GM19238 (cell line): ENCODE measurements at regions not wholly inside any gene's neighbourhood (a gene's known extent, or its start where the extent isn't known, plus 50 kb on each side); places are given as distances from the start of the nearest gene placed in this dataset.

Source experiments
- DNase-seq: peaks from one replicate; pipeline ENCODE4 v3.0.0; 2011; ENCODE audit warnings: low spot score; ENCODE audit not compliant: insufficient read length

DNA sequence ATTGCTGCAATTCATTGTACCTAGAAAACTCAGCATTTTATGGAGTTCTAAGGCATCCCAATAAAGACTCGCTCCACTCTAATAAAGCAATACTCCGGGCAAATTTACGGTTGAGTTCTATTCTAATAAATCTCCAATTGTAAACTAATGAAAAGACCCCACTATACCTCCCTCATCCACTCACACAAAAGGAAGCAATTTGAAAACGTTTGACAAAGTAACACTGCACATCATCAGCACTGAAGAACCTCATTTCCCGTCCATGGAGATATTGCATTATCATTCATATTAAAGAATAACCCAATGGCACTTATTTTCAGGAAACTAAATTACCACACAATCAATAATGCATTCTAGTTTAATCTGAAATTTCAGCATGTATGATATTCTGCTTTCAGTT is 111.0 kb upstream of the LMO3 start:
- DNase-seq = no peak

DNA sequence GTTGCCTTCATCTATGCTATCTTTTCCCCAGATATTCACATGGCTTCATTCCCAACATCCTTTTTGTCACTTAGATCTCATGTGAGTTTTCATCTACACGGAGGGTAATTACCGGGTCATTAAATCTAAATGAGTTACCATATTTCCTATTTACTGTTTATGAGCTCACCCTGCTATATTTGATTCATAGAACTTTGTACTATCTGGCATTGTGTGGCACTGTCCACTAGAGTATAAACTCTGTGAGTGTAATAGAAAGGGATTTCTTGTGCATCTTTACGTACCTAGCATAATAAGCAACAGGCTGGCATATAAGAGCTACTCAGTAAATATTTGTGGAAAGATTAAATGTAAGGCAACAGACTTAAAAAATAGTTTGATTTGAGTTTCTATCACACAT is 86.1 kb upstream of the LMO3 start:
- DNase-seq = no peak

DNA sequence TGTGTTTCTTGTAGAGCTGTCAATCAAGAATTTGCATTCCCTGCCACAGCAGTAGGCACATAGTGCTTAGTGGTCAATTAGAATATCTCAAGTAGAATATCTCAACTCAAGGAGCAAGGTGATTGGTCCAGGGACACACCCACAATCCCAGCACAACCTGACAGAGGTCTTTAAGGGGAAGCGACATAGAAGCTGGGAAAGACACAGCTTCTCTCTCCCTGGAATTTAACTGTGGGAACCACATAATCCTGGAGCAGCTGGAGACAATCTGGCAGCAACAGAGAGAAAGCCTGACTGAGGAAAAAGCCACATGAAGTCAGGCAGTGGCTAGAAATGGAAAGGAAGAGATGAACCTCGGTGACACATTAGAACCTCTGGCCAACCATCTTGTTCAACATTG is 85.7 kb upstream of the LMO3 start:
- DNase-seq = no peak

DNA sequence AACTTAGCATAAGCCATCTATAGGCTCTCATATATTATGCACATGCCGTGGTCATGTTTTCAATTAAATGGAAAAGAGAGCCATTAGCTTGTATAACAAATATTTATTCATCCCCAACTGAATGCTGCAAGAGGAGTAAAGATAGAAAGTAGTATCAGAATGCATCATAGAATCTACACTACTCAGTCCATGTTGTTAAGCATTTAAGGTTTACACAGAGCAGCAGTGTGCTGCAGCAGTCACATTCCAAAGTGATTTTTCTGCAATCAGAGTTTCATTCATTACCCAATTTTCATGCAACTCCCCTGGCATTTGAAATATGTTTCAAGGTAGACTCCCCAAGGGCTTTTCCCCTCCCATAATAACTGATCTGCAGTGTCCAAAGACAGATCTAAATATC is 82.2 kb upstream of the LMO3 start:
- DNase-seq = no peak

DNA sequence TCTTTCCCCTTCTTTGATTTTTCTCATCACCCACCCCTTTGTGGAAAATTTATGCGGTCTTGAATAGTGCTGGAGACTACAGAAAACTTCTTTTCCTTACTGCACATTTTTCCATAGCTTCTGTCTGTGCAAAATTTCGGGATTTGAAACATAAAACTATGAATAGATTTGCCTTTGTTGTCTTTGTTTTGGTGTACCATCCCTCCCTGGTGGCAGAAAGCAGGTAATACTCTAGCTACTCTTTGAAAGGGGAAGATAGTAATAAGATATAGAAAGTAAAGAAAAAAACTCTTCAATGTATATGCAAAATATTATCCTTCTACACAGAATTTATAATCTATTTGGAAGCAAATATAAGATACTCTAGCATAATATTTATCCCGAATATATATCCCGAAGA is 79.1 kb upstream of the LMO3 start:
- DNase-seq = no peak

DNA sequence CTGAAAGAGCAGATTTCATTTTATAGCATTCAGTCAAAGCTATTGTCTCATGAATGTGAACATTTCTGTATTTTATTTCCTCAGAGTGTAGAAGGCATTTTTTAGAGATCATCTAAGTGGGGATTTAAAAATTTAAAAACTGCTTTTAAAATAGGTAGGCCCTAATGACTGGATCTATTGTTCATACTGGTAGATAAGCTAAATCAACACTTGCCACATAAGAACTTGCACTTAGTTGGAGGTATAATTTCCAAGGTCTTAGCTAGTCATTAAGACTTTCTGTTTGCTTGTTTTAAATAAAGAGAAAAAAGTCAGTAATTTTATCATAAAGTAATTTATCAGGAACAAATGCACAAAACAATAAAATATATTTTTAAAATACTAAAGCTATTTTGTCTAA is 75.2 kb upstream of the LMO3 start:
- DNase-seq = no peak

DNA sequence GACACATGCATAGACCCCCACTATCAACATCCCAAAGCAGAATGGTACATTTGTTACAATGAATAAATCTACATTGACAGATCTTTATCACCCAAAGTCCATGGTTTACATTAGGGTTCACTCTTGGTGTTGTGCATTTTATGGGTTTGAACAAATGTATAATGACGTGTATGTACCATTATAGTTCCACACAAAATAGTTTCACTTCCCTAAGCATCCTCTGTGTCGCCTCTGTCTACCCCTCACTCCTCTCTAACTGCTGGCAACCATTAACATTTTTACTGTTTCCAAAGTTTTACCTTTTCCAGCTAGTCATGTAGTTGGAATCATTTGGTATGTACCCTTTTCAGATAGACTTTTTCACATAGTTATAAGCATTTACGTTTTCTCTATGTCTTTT is 69.5 kb upstream of the LMO3 start:
- DNase-seq = no peak

DNA sequence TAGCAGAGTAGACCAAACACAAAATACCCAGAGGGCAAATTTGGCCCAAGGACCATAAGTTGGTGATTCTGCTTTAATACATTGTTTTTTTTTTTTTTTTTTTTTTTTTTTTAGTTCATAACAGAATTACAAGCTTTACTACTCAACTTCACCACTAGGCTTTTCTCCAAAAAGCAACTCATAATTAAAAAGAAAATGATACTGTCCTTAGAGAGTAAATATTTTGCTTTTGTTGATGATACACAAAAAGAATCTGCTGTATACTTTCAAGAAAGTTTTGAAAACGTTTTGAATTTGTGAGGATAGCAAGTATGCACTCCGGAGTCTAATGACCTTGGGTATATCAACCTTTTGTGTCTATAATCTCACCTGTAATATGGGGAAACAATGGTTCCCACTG is 68.9 kb upstream of the LMO3 start:
- DNase-seq = no peak

DNA sequence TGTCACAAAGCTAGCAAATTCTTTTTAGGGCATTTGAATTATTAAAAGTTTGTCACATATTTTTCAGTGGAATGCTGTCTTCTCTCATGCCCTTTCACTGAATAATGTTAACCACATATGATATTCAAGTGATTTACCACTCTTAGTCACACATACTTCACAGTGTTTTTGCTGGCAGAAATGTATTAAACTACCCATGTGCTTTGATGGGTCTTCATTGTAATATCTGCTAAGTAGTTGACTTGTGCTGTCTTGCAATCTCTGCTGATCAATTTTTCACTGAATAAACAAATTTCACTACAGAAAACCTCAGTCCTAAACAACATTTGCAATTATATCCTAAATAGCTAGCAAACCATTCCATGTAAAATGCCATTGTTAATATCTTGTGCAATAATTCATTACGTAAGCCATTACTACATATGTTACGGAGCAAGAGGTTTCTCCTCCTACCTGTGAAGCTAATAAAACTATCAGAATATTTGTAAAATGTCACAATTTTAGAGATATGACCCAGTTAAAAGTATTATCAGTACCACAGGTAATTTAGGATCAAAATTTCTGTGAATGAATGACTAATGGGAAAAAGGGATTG is 64.6 kb upstream of the LMO3 start:
- no peak for DNase-seq

DNA sequence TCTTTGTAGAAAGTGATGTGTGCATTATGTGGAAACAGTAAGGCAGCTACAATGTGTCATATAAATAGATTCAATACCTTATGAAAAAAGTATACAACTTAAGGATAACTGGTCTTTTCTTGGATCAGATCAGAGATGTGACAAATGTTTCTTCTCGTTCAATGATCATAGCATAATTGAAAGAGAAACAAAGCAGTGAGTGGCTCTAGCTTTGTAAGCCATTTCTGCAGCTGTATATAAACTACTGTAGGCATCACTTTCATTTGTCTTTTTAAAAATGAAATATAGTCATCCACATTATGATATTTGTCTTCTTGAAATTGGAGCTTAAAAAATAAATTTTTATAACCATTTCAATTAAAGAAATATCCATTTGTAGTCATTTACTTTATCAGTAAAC is 63.8 kb upstream of the LMO3 start:
- DNase-seq = no peak

DNA sequence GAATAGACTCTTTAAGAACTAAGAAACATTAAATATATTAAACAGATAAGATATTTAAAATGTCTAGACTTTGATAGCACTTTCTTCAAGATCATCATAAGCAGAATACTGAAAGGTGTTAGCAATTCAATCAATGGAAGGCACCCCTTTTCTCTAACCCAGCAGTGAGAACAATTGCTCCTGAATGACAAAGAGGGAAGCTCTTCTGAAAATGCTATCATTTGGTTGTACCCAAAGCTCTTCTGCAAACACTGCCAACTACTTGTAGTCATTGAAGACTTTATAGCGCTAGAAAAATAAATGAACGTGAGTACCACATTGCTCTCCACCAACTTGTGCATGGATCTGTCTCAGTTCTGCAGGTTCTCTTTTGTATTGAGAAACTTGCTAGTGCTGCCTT is 62.2 kb upstream of the LMO3 start:
- DNase-seq = no peak

DNA sequence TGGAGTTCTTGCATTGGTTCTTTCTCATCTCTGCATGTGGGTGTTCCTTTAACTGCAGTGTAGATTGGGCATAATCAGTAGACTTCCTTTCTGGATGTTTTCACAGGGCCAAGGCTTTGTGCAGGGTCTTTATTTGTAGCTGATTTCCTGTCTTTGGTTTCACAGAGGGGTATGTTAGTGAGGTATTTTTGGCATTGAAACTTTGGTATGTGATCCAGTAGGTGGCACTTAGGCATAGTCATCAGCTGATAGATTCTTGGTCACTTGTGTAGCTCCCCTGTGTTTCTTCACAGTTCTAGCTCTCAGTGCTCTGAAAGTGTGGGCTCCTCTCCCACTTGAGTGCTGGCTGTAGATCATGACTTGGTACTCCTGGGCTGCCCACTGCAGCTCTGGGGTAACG is 52.7 kb upstream of the LMO3 start:
- DNase-seq = no peak
